GM18861 (cell line): ENCODE measurements at regions not wholly inside any gene's neighbourhood (a gene's known extent, or its start where the extent isn't known, plus 50 kb on each side); places are given as distances from the start of the nearest gene placed in this dataset.
"Not testable (repeated sequence)": the region's sequence is repeated elsewhere in the genome, so short reads cannot be mapped to it uniquely, and the experiment has no call there.

Experiments used
- ATAC-seq: cut with Tn5 transposase; IDR thresholded peaks from one replicate; pipeline ENCODE4 v1.9.1; 2021; ENCODE audit not compliant: unreplicated experiment

GRCh38 chr22:25484521-25485315 is 79.8 kb upstream of the GRK3 start:
- no peak for ATAC-seq

GRCh38 chr22:25485626-25486545 is 78.6 kb upstream of the GRK3 start:
- peak; percentile 54 for ATAC-seq

- ATAC-seq = no peak
These were observed 77.0 kb upstream of the GRK3 start for GRCh38 chr22:25487508-25487907.

- no peak for ATAC-seq
These were observed 76.0 kb upstream of the GRK3 start for GRCh38 chr22:25488244-25489020.

GRCh38 chr22:25489947-25490346 is 74.5 kb upstream of the GRK3 start:
- ATAC-seq = no peak

GRCh38 chr22:25490896-25491295 is 73.6 kb upstream of the GRK3 start:
- no peak for ATAC-seq

- no peak for ATAC-seq
These were observed 72.3 kb upstream of the GRK3 start for GRCh38 chr22:25492162-25492561.

- no peak for ATAC-seq
These were observed 71.4 kb upstream of the GRK3 start for GRCh38 chr22:25492841-25493734.

- no peak for ATAC-seq
These were observed 70.7 kb upstream of the GRK3 start for GRCh38 chr22:25493794-25494193.

GRCh38 chr22:25494774-25495173 is 69.7 kb upstream of the GRK3 start:
- ATAC-seq = peak; percentile 86

GRCh38 chr22:25495285-25495684 is 69.2 kb upstream of the GRK3 start:
- no peak for ATAC-seq

GRCh38 chr22:25496396-25497064 is 67.9 kb upstream of the GRK3 start:
- ATAC-seq = no peak

GRCh38 chr22:25497181-25497641 is 67.3 kb upstream of the GRK3 start:
- no peak for ATAC-seq

- no peak for ATAC-seq
These were observed 66.8 kb upstream of the GRK3 start for GRCh38 chr22:25497716-25498115.

- not testable (repeated sequence) for ATAC-seq
These were observed 63.8 kb upstream of the GRK3 start for GRCh38 chr22:25500671-25501070.

GRCh38 chr22:25504017-25504416 is 60.5 kb upstream of the GRK3 start:
- ATAC-seq = not testable (repeated sequence)

GRCh38 chr22:25508161-25508560 is 56.3 kb upstream of the GRK3 start:
- no peak for ATAC-seq

GRCh38 chr22:25508761-25509321 is 55.6 kb upstream of the GRK3 start:
- ATAC-seq = no peak

GRCh38 chr22:25509374-25509791 is 55.1 kb upstream of the GRK3 start:
- no peak for ATAC-seq
